ENCODE measurements at regions not wholly inside any gene's neighbourhood (a gene's known extent, or its start where the extent isn't known, plus 50 kb on each side); places are given as distances from the start of the nearest gene placed in this dataset.

GRCh38 chr6:78397499-78397898 lies 469.9 kb upstream of the IRAK1BP1 start:
- no peak for DNase-seq

GRCh38 chr6:78398292-78398691 lies 469.1 kb upstream of the IRAK1BP1 start:
- no peak for DNase-seq

- DNase-seq = no peak
These were observed 467.3 kb upstream of the IRAK1BP1 start for GRCh38 chr6:78400076-78400475.

- DNase-seq = no peak
These were observed 440.0 kb upstream of the IRAK1BP1 start for GRCh38 chr6:78427386-78427785.

- no peak for DNase-seq
These were observed 436.8 kb upstream of the IRAK1BP1 start for GRCh38 chr6:78430521-78430920.

- DNase-seq = no peak
These were observed 431.7 kb upstream of the IRAK1BP1 start for GRCh38 chr6:78435671-78436070.

GRCh38 chr6:78436335-78436734 lies 431.0 kb upstream of the IRAK1BP1 start:
- DNase-seq = peak; percentile 4

GRCh38 chr6:78438135-78438534 lies 429.2 kb upstream of the IRAK1BP1 start:
- DNase-seq = no peak

GRCh38 chr6:78460711-78461110 lies 406.6 kb upstream of the IRAK1BP1 start:
- no peak for DNase-seq

- peak; percentile 5 for DNase-seq
These were observed 404.6 kb upstream of the IRAK1BP1 start for GRCh38 chr6:78462728-78463127.

- DNase-seq = no peak
These were observed 402.2 kb upstream of the IRAK1BP1 start for GRCh38 chr6:78465059-78465634.

GRCh38 chr6:78476561-78476960 lies 390.8 kb upstream of the IRAK1BP1 start:
- DNase-seq = no peak

GRCh38 chr6:78482801-78483552 lies 384.4 kb upstream of the IRAK1BP1 start:
- no peak for DNase-seq

GRCh38 chr6:78483553-78484197 lies 383.7 kb upstream of the IRAK1BP1 start:
- DNase-seq = no peak

GRCh38 chr6:78484198-78485064 lies 382.9 kb upstream of the IRAK1BP1 start:
- no peak for DNase-seq

- no peak for DNase-seq
These were observed 379.9 kb upstream of the IRAK1BP1 start for GRCh38 chr6:78487401-78487800.

GRCh38 chr6:78489874-78490273 lies 377.5 kb upstream of the IRAK1BP1 start:
- DNase-seq = no peak

GRCh38 chr6:78492351-78493017 lies 374.9 kb upstream of the IRAK1BP1 start:
- no peak for DNase-seq

- no peak for DNase-seq
These were observed 366.9 kb upstream of the IRAK1BP1 start for GRCh38 chr6:78500299-78501089.

- no peak for DNase-seq
These were observed 364.9 kb upstream of the IRAK1BP1 start for GRCh38 chr6:78502386-78502887.

- DNase-seq = no peak
These were observed 362.2 kb upstream of the IRAK1BP1 start for GRCh38 chr6:78505178-78505577.

GRCh38 chr6:78511009-78511408 lies 356.3 kb upstream of the IRAK1BP1 start:
- no peak for DNase-seq
